Upper lobe of left lung (tissue), 4 donors: ENCODE measurements at regions not wholly inside any gene's neighbourhood (a gene's known extent, or its start where the extent isn't known, plus 50 kb on each side); places are given as distances from the start of the nearest gene placed in this dataset.

Experiments
- POLR2A ChIP-seq, 4 donors: fragments of 450-650 bp; IDR thresholded peaks; one replicate each; pipeline ENCODE4 v1.5.1; 2016 to 2017; ENCODE audit warnings: antibody characterized with exemption in 4 of 4, mild to moderate bottlenecking in 2 of 4
- TF ChIP-seq, protein P1 (sequence below), 6 experiments: fragments of 450-650 bp in 4 of 6; fragments of 200-600 bp in 2 of 6; sonication (generic) in 2 of 6; IDR thresholded peaks; one replicate each; pipeline ENCODE4 v1.5.1; 2016 to 2019; ENCODE audit warnings: antibody characterized with exemption in 6 of 6

DNA sequence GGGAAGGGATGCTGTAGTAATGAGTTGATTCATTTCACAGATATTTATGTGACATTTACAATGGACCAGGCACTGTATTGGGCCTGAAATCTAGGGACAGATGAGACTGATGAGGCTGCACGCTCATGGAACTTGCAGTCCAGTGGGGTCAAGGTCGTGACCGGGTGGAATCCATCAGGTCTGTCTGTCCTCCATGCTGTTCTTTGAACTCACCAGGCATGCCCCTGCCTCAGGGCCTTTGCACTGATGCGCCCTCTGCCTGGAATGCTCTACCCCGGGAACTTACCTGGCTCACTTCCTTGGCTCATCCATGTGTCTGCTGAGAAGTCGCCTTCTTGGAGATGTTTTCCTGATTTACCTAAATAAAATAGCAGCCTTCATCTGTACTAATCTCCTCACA is 200.1 kb downstream of the VRK1 start:
- TF ChIP-seq, protein P1, sequence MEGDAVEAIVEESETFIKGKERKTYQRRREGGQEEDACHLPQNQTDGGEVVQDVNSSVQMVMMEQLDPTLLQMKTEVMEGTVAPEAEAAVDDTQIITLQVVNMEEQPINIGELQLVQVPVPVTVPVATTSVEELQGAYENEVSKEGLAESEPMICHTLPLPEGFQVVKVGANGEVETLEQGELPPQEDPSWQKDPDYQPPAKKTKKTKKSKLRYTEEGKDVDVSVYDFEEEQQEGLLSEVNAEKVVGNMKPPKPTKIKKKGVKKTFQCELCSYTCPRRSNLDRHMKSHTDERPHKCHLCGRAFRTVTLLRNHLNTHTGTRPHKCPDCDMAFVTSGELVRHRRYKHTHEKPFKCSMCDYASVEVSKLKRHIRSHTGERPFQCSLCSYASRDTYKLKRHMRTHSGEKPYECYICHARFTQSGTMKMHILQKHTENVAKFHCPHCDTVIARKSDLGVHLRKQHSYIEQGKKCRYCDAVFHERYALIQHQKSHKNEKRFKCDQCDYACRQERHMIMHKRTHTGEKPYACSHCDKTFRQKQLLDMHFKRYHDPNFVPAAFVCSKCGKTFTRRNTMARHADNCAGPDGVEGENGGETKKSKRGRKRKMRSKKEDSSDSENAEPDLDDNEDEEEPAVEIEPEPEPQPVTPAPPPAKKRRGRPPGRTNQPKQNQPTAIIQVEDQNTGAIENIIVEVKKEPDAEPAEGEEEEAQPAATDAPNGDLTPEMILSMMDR (IDR thresholded peaks at IDR 0.05): no peak
- no peak for TF ChIP-seq POLR2A (IDR thresholded peaks at IDR 0.05)
